Liver (tissue), 3 donors: ENCODE measurements at regions not wholly inside any gene's neighbourhood (a gene's known extent, or its start where the extent isn't known, plus 50 kb on each side); places are given as distances from the start of the nearest gene placed in this dataset.

ENCODE experiments used
- GABPA ChIP-seq, 2 donors: IDR thresholded peaks in 1 of 2; conservative IDR thresholded peaks in 1 of 2; 2 replicates each; pipeline ENCODE4 v1.6.1; 2016; ENCODE audit warnings: antibody characterized with exemption in 2 of 2, mild to moderate bottlenecking in 1 of 2, moderate library complexity in 1 of 2
- JUND ChIP-seq, 2 donors: IDR thresholded peaks; 2 replicates each; pipeline ENCODE4 v1.6.1; 2016; ENCODE audit warnings: antibody characterized with exemption in 2 of 2
- RAD21 ChIP-seq, 2 donors: IDR thresholded peaks; 2 replicates each; pipeline ENCODE4 v1.6.1; 2016; ENCODE audit warnings: antibody characterized with exemption in 2 of 2, mild to moderate bottlenecking in 2 of 2
- TAF1 ChIP-seq: conservative IDR thresholded peaks from 2 replicates; pipeline ENCODE4 v1.6.1; 2016; ENCODE audit warnings: antibody characterized with exemption, mild to moderate bottlenecking
- YY1 ChIP-seq: IDR thresholded peaks from 2 replicates; pipeline ENCODE4 v1.6.1; 2016; ENCODE audit warnings: antibody characterized with exemption, mild to moderate bottlenecking
- TF ChIP-seq, protein P1 (sequence below): fragments of 150-350 bp; IDR thresholded peaks from 2 replicates; pipeline ENCODE4 v1.5.1; 2017; ENCODE audit warnings: improper control_type of control experiment, low read depth, low read length; ENCODE audit not compliant: missing input control
- TF ChIP-seq, protein P2 (sequence below): IDR thresholded peaks from 2 replicates; pipeline ENCODE4 v1.6.1; 2016; ENCODE audit warnings: antibody characterized with exemption, mild to moderate bottlenecking
- donor health status: healthy.
- donor health status: healthy.

- TF ChIP-seq, protein P1, sequence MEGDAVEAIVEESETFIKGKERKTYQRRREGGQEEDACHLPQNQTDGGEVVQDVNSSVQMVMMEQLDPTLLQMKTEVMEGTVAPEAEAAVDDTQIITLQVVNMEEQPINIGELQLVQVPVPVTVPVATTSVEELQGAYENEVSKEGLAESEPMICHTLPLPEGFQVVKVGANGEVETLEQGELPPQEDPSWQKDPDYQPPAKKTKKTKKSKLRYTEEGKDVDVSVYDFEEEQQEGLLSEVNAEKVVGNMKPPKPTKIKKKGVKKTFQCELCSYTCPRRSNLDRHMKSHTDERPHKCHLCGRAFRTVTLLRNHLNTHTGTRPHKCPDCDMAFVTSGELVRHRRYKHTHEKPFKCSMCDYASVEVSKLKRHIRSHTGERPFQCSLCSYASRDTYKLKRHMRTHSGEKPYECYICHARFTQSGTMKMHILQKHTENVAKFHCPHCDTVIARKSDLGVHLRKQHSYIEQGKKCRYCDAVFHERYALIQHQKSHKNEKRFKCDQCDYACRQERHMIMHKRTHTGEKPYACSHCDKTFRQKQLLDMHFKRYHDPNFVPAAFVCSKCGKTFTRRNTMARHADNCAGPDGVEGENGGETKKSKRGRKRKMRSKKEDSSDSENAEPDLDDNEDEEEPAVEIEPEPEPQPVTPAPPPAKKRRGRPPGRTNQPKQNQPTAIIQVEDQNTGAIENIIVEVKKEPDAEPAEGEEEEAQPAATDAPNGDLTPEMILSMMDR = no peak
- TF ChIP-seq JUND (IDR thresholded peaks at IDR 0.05) = no peak
- TF ChIP-seq, protein P2, sequence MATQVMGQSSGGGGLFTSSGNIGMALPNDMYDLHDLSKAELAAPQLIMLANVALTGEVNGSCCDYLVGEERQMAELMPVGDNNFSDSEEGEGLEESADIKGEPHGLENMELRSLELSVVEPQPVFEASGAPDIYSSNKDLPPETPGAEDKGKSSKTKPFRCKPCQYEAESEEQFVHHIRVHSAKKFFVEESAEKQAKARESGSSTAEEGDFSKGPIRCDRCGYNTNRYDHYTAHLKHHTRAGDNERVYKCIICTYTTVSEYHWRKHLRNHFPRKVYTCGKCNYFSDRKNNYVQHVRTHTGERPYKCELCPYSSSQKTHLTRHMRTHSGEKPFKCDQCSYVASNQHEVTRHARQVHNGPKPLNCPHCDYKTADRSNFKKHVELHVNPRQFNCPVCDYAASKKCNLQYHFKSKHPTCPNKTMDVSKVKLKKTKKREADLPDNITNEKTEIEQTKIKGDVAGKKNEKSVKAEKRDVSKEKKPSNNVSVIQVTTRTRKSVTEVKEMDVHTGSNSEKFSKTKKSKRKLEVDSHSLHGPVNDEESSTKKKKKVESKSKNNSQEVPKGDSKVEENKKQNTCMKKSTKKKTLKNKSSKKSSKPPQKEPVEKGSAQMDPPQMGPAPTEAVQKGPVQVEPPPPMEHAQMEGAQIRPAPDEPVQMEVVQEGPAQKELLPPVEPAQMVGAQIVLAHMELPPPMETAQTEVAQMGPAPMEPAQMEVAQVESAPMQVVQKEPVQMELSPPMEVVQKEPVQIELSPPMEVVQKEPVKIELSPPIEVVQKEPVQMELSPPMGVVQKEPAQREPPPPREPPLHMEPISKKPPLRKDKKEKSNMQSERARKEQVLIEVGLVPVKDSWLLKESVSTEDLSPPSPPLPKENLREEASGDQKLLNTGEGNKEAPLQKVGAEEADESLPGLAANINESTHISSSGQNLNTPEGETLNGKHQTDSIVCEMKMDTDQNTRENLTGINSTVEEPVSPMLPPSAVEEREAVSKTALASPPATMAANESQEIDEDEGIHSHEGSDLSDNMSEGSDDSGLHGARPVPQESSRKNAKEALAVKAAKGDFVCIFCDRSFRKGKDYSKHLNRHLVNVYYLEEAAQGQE = no peak
- no peak for TF ChIP-seq RAD21 (IDR thresholded peaks at IDR 0.05)
- TF ChIP-seq YY1 = no peak
- TF ChIP-seq TAF1 = no peak
- TF ChIP-seq GABPA (IDR thresholded peaks at IDR 0.05 in 1 of 2, conservative IDR thresholded peaks at IDR 0.05 in 1 of 2) = no peak
Observed at GRCh38 chr4:74613266-74613665, 168.3 kb downstream of the AREG start.
